Mesenchymal stem cell (in vitro differentiated cells and primary cell): ENCODE measurements at regions not wholly inside any gene's neighbourhood (a gene's known extent, or its start where the extent isn't known, plus 50 kb on each side); places are given as distances from the start of the nearest gene placed in this dataset.

ENCODE experiments used
- DNase-seq: peaks from one replicate; pipeline ENCODE4 v3.0.0-alpha.2; 2013
- H2AFZ ChIP-seq: one replicate; pipeline ENCODE4 v1.6.1; 2013; ENCODE audit warnings: low read depth, mild to moderate bottlenecking, control low read depth, inconsistent platforms, low read length, moderate library complexity
- H2AK5ac ChIP-seq: 2 replicates; pipeline ENCODE4 v1.6.1; 2013; ENCODE audit warnings: low read length, moderate library complexity, mild to moderate bottlenecking, inconsistent platforms; ENCODE audit not compliant: severe bottlenecking
- H2BK120ac ChIP-seq: one replicate; pipeline ENCODE4 v1.6.1; 2013; ENCODE audit warnings: low read depth, mild to moderate bottlenecking, inconsistent platforms, low read length, moderate library complexity
- H2BK12ac ChIP-seq, 2 experiments: one replicate each; pipeline ENCODE4 v1.6.1; 2013; ENCODE audit warnings: inconsistent platforms in 2 of 2, low read length in 2 of 2, mild to moderate bottlenecking in 2 of 2, moderate library complexity in 2 of 2, control low read depth in 1 of 2
- H2BK15ac ChIP-seq: one replicate; pipeline ENCODE4 v1.6.1; 2013; ENCODE audit warnings: mild to moderate bottlenecking, low read depth, inconsistent platforms; ENCODE audit not compliant: poor library complexity, severe bottlenecking
- H2BK5ac ChIP-seq: 2 replicates; pipeline ENCODE4 v1.6.1; 2013; ENCODE audit warnings: low read depth, mild to moderate bottlenecking, low read length, control low read depth, inconsistent platforms; ENCODE audit not compliant: poor library complexity, severe bottlenecking
- H3K14ac ChIP-seq, 2 experiments: one replicate each; pipeline ENCODE4 v1.6.1; 2013; ENCODE audit warnings: inconsistent platforms in 2 of 2, low read length in 2 of 2, control low read depth in 1 of 2, mild to moderate bottlenecking in 1 of 2, moderate library complexity in 1 of 2
- H3K18ac ChIP-seq, 2 experiments: one replicate each; pipeline ENCODE4 v1.6.1; 2013; ENCODE audit warnings: inconsistent platforms in 2 of 2, low read length in 2 of 2, control low read depth in 1 of 2, low read depth in 1 of 2, mild to moderate bottlenecking in 1 of 2
- H3K23ac ChIP-seq, 2 experiments: one replicate each; pipeline ENCODE4 v1.6.1; 2013; ENCODE audit warnings: inconsistent platforms in 2 of 2, low read length in 2 of 2, mild to moderate bottlenecking in 2 of 2, moderate library complexity in 2 of 2, control low read depth in 1 of 2
- H3K27ac ChIP-seq: 2 replicates; pipeline ENCODE4 v1.5.1; 2013; ENCODE audit warnings: mild to moderate bottlenecking, moderate library complexity, low read length, control low read depth, inconsistent platforms; ENCODE audit not compliant: poor library complexity, severe bottlenecking
- H3K27me3 ChIP-seq, 2 experiments: 2 replicates each; pipeline versions ENCODE4 v1.6.1 to v1.7.0; 2013; ENCODE audit warnings: low read length in 2 of 2, mild to moderate bottlenecking in 2 of 2, moderate library complexity in 2 of 2, control low read depth in 1 of 2, inconsistent platforms in 1 of 2; ENCODE audit not compliant: control insufficient read depth in 1 of 2, insufficient read depth in 1 of 2
- H3K36me3 ChIP-seq, 2 experiments: 2 replicates each; pipeline versions ENCODE4 v1.6.1 to v1.7.0; 2013; ENCODE audit warnings: low read length in 2 of 2, control low read depth in 1 of 2, inconsistent platforms in 1 of 2, low read depth in 1 of 2, mild to moderate bottlenecking in 1 of 2; ENCODE audit not compliant: insufficient read depth in 2 of 2, control insufficient read depth in 1 of 2
- H3K4ac ChIP-seq, 2 experiments: one replicate each; pipeline ENCODE4 v1.6.1; 2013; ENCODE audit warnings: inconsistent platforms in 2 of 2, low read length in 2 of 2, mild to moderate bottlenecking in 2 of 2, moderate library complexity in 2 of 2, control low read depth in 1 of 2, low read depth in 1 of 2
- H3K4me1 ChIP-seq: 2 replicates; pipeline ENCODE4 v1.6.1; 2013; ENCODE audit warnings: low read depth, low read length, control low read depth; ENCODE audit not compliant: control insufficient read depth, insufficient read depth
- H3K4me2 ChIP-seq: 2 replicates; pipeline ENCODE4 v1.6.1; 2013; ENCODE audit warnings: low read length, mild to moderate bottlenecking, inconsistent platforms; ENCODE audit not compliant: poor library complexity, severe bottlenecking
- H3K4me3 ChIP-seq, 2 experiments: 2 replicates each; pipeline versions ENCODE4 v1.5.1 to v1.7.0; 2013; ENCODE audit warnings: low read length in 2 of 2, mild to moderate bottlenecking in 2 of 2, control low read depth in 1 of 2, low read depth in 1 of 2; ENCODE audit not compliant: insufficient read depth in 1 of 2
- H3K79me1 ChIP-seq: replicated peaks from 2 replicates; pipeline ENCODE4 v1.6.1; 2013; ENCODE audit warnings: mild to moderate bottlenecking, control low read depth, low read length, inconsistent platforms; ENCODE audit not compliant: poor library complexity, severe bottlenecking
- H3K9ac ChIP-seq: 2 replicates; pipeline ENCODE4 v1.7.0; 2013; ENCODE audit warnings: mild to moderate bottlenecking, low read length, moderate library complexity
- H3K9me3 ChIP-seq: 2 replicates; pipeline ENCODE4 v1.7.0; 2013; ENCODE audit warnings: mild to moderate bottlenecking, low read length; ENCODE audit not compliant: control insufficient read depth
- H4K8ac ChIP-seq: one replicate; pipeline ENCODE4 v1.6.1; 2013; ENCODE audit warnings: inconsistent platforms, mild to moderate bottlenecking, low read length, moderate library complexity
- H4K91ac ChIP-seq: one replicate; pipeline ENCODE4 v1.6.1; 2013; ENCODE audit warnings: mild to moderate bottlenecking, low read length, inconsistent platforms
- WGBS: methylation state at CpG from one replicate; pipeline ENCODE4 v1.1.7; 2013; ENCODE audit warnings: mixed read lengths; 5-methylcytosine and 5-hydroxymethylcytosine counted together

- no peak overlapping the region for H2BK5ac ChIP-seq
- H4K91ac ChIP-seq, result no peak overlapping the region
- peaks cover 0 to 51% of the 10 kb centered on the region in 2 experiments for H3K27me3 ChIP-seq
- no peak overlapping the region for H3K4ac ChIP-seq
- no peak overlapping the region for H2AK5ac ChIP-seq
- H3K4me3 ChIP-seq, result no peak overlapping the region
- no peaks in the 10 kb centered on the region for H3K9me3 ChIP-seq
- 95% methylated on average over 9 of the region's 9 CpGs for WGBS
- H3K79me1 ChIP-seq, result no peaks in the 10 kb centered on the region
- H3K23ac ChIP-seq, result no peak overlapping the region
- H3K27ac ChIP-seq, result no peak overlapping the region
- no peak overlapping the region for H3K18ac ChIP-seq
- H2BK120ac ChIP-seq, result no peak overlapping the region
- H3K36me3 ChIP-seq, result no peaks in the 10 kb centered on the region
- H3K4me1 ChIP-seq, result no peaks in the 10 kb centered on the region
- no peak for DNase-seq
- H3K14ac ChIP-seq, result no peak overlapping the region
- H4K8ac ChIP-seq, result peak overlapping the region; percentile 45
- H3K4me2 ChIP-seq, result no peak overlapping the region
- no peak overlapping the region for H2BK12ac ChIP-seq
- H3K9ac ChIP-seq, result no peak overlapping the region
- H2BK15ac ChIP-seq, result no peak overlapping the region
- no peak overlapping the region for H2AFZ ChIP-seq
Measured at GRCh38 chr16:86128246-86128645, 229.3 kb downstream of the IRF8 start.

DNA sequence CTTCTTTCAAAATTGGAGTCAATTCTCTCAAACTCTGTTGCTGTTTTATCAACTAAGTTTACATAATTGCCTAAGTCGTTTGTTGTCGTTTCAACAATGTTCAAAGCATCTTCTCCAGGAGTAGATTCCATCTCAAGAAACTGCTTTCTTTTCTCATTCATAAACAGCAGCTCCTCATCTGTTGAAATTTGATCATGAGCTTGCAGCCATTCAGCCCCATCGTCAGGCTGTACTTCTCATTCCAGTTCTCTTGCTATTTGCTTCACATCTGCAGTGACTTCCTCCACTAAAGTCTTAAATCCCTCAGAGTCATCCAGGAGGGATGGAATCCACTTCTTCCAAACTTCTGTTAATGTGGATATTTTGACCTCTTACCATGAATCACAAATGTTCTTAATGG is 230.6 kb downstream of the IRF8 start:
- H3K18ac ChIP-seq, result no peak overlapping the region
- H3K9me3 ChIP-seq, result no peaks in the 10 kb centered on the region
- no peak overlapping the region for H4K8ac ChIP-seq
- H3K27me3 ChIP-seq, result peaks cover 0 to 45% of the 10 kb centered on the region in 2 experiments
- H3K4ac ChIP-seq, result peak overlapping the region in 1 of 2 experiments; percentile 26
- no peak for DNase-seq
- H2BK12ac ChIP-seq, result no peak overlapping the region
- no peaks in the 10 kb centered on the region for H3K36me3 ChIP-seq
- no peak overlapping the region for H2AFZ ChIP-seq
- H3K79me1 ChIP-seq, result no peaks in the 10 kb centered on the region
- no peak overlapping the region for H3K4me3 ChIP-seq
- H3K23ac ChIP-seq, result no peak overlapping the region
- H3K4me1 ChIP-seq, result no peaks in the 10 kb centered on the region
- H4K91ac ChIP-seq, result no peak overlapping the region
- no peak overlapping the region for H3K27ac ChIP-seq
- 48% methylated on average over 3 of the region's 3 CpGs for WGBS
- H2BK5ac ChIP-seq, result no peak overlapping the region
- no peak overlapping the region for H2BK120ac ChIP-seq
- H3K9ac ChIP-seq, result no peak overlapping the region
- H2BK15ac ChIP-seq, result no peak overlapping the region
- H3K4me2 ChIP-seq, result no peak overlapping the region
- no peak overlapping the region for H2AK5ac ChIP-seq
- no peak overlapping the region for H3K14ac ChIP-seq

GRCh38 chr16:86133377-86133776 is 234.4 kb downstream of the IRF8 start:
- Histone ChIP-seq H3K79me1 (no peaks in the 10 kb centered on the region), H3K9ac (no peak overlapping the region), H3K4me1 (no peaks in the 10 kb centered on the region), H3K4me2 (no peak overlapping the region), H2AFZ (no peak overlapping the region), H3K4me3 (no peak overlapping the region), H3K9me3 (peaks cover 5% of the 10 kb centered on the region), H3K27me3 (peaks cover 0 to 49% of the 10 kb centered on the region in 2 experiments), H3K36me3 (no peaks in the 10 kb centered on the region), H2AK5ac (no peak overlapping the region), H2BK12ac (peak overlapping the region; percentile 63 to 66), H3K18ac (peak overlapping the region; percentile 37 to 82), H4K91ac (no peak overlapping the region), H3K4ac (peak overlapping the region in 1 of 2 experiments; percentile 7), H3K23ac (no peak overlapping the region), H4K8ac (peak overlapping the region; percentile 12), H2BK15ac (no peak overlapping the region), H3K14ac (peak overlapping the region in 1 of 2 experiments; percentile 35), H2BK5ac (no peak overlapping the region), H2BK120ac (no peak overlapping the region), H3K27ac (no peak overlapping the region)
- no peak for DNase-seq
- 72% methylated on average over 7 of the region's 7 CpGs for WGBS

DNA sequence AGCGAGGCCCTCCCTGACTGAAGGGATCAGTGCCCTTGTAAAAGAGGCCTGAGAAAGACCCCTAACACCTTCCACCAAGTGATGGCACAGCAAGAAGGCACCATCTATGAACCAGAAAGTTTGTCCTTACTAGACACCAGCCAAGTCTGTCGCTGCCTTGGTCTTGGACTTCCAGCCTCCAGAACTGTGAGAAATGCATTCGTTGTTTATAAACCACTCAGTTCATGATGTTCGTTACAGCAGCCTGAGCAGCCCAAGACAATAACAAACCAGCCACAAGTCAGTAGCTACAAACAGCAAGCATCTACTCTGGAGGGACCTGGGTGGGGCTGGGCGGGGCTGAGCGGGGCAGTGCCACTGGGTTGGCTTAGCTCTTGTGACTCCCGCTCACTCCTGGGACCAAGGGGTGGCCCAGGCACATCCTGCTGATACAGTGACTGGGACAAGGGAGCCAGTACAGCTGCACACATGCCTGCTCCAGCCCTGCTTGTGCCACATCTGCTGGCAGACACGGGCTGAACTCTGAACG is 234.9 kb downstream of the IRF8 start:
- peak overlapping the region; percentile 69 to 86 for H2BK12ac ChIP-seq
- no peak overlapping the region for H2BK5ac ChIP-seq
- peak overlapping the region; percentile 58 to 82 for H3K18ac ChIP-seq
- H2AFZ ChIP-seq, result no peak overlapping the region
- WGBS, result 78% methylated on average over 9 of the region's 9 CpGs
- H2BK120ac ChIP-seq, result no peak overlapping the region
- H3K79me1 ChIP-seq, result no peaks in the 10 kb centered on the region
- peak overlapping the region in 1 of 2 experiments; percentile 50 for H3K23ac ChIP-seq
- no peak overlapping the region for H2AK5ac ChIP-seq
- no peak overlapping the region for H3K27ac ChIP-seq
- H3K9me3 ChIP-seq, result peaks cover 5% of the 10 kb centered on the region
- no peaks in the 10 kb centered on the region for H3K4me1 ChIP-seq
- H3K14ac ChIP-seq, result peak overlapping the region in 1 of 2 experiments; percentile 95
- DNase-seq, result peak; percentile 56
- H3K4me3 ChIP-seq, result no peak overlapping the region
- H3K9ac ChIP-seq, result no peak overlapping the region
- H3K36me3 ChIP-seq, result no peaks in the 10 kb centered on the region
- peaks cover 0 to 46% of the 10 kb centered on the region in 2 experiments for H3K27me3 ChIP-seq
- H3K4ac ChIP-seq, result peak overlapping the region; percentile 49 to 68
- peak overlapping the region; percentile 44 for H2BK15ac ChIP-seq
- no peak overlapping the region for H3K4me2 ChIP-seq
- peak overlapping the region; percentile 64 for H4K91ac ChIP-seq
- H4K8ac ChIP-seq, result peak overlapping the region; percentile 52
